HG02981 (cell line): ENCODE measurements at regions not wholly inside any gene's neighbourhood (a gene's known extent, or its start where the extent isn't known, plus 50 kb on each side); places are given as distances from the start of the nearest gene placed in this dataset.

Experiments
- ATAC-seq: cut with Tn5 transposase; IDR thresholded peaks from one replicate; pipeline ENCODE4 v1.9.1; 2021; ENCODE audit warnings: mild to moderate bottlenecking, moderate library complexity; ENCODE audit not compliant: unreplicated experiment

DNA sequence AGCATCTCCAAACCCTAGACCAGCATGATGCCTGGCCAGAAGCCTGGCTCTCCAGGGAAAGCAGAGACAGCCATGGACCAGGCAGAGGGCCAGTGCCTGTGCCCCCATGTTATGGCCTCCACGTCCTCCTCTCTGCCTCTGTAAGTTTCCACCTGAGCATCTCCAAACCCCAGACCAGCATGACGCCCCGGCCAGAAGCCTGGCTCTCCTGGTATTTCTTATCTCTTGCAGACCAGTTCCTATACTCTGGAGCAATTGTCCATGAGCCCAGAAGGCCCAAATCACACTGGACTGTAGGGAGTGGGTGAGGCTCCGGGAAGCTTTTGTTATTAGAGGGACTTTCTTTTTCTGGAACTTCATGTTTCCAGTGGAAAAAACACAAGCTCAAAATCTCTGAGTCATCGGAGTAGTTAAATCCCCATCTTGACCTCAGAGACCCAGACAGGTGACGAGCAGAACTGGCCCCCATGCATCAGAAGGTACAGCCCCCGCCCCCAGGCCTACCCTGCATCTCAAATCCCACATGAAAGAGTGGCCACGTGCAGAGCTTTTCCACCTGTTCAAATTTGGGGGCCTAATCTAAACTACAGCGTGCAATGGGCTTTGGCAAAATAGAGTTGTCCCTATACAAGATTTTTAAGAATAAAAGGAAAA is 110.2 kb upstream of the FOXQ1 start:
- ATAC-seq = no peak

DNA sequence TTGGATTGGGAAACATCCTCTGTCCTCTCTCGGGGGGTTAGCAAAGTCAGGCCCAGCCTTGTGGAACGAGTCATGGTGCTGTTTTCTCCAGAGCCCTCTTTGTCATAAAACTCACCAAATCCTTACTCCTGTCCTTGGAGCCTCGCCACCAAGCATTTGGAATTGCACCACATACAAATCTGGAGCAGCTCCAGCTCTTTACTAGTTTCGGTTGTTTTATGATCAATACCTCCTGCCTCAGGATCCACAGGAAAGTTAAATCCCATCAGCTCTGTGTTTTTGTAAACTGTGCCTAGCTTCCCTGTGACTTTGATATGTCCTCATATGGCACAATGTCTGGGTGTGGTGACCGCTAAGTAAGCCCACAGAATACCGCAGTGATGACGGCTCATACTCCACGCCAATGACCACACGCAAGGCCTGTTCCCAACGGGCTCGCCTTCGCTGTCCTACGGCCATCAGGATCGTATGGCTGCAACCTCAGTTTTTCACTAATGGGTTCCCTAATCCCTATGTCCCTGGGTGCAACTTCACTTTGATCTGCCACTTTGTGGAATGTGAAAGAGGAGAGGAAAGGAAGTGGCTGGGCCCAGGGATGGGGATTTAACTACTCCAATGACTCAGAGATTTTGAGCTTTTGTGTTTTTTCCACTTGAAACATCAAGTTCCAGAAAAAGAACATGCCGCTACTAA is 111.3 kb upstream of the FOXQ1 start:
- no peak for ATAC-seq

DNA sequence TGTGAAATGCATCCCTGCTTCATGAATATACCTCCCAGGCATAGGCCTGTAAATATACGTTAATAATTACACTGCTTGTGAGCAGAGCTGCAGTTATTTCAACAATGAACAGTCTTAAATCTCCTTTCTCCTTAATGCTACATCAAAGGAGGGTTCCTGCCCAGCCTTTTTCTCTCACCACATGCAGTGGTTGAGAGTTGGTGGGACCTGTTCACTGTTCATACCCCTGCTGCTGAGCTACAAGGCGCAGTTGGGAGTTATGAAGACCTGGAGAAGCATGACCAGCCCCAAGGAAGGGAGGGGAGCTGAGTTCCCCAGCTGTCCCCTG is 111.9 kb upstream of the FOXQ1 start:
- ATAC-seq = no peak

DNA sequence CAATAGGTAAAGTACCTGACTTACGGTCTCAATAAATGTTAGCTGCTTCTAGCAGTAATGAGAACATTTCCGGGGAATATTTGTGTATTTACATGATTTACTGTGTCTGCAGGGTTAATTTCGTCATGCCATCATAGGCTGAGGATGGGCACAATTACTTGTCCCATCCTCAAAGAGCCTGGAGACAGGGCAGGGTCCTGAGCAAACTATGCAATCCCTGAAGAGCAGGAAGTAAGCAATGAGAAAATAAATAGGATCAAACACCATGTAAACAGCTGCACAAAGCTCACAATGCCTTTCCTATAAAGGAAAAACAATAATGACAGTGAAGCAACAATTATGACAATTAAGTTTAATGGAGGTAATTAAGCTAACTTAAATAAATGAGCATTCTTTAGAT is 114.6 kb upstream of the FOXQ1 start:
- no peak for ATAC-seq

DNA sequence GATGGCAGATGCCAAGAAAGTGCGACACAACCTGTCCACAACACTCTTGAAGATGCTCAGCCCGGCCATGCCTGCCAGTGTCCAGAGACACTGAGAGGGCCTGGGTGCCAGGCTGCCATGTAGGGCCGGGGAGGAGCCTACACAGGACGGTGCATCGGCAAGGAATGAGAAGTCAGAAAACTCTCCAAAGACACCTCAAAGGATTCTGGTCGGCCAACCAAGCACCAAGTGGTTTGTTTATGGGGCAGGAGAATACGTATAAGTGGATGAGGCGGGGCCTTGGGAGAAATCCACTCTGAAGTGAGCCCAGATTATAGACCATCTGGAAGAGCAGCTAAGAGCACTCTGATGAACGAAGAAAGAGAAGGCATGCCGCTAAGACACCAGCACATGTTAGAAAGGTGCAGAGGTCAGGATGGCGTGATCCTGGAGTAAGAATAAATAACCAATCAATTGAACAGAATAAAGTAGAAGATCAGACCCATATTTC is 120.7 kb upstream of the FOXQ1 start:
- ATAC-seq = no peak

DNA sequence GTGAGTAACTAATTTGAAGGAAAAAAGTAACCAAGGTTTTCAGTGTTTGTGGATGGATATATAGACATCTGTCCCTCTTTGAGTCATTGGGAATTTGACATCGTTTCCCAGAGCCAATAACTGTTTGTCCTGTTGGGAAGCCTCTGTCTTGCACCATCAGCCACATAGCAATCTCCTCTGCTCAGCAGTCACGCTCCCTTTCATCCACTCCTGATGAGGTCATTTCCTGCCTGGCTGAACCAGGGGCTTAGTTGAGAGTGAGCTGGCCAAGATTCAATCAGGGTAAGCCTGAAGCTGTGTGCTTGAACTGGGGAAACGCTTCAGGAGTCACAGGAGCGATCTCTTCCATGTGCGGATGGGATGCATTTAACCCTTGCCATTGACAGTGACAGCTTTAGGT is 121.5 kb upstream of the FOXQ1 start:
- no peak for ATAC-seq

DNA sequence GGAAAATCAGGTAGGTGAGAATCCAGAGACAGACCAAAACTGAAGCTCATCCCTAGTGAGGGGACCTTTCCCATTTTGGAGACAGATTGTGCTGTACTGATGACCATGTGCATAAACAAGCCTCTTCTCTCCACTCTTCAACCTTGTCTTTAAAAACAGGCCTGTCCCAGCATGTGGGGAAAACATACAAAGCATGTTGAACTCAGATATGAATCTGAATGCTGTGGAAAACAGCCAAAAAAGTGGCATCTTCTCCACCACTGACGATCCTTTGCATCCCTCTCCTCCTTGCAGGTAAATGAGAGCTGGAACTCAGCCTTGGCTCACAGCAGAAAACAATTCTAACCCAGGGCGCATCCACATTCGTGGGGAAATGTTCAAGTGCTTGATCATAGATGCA is 123.7 kb upstream of the FOXQ1 start:
- no peak for ATAC-seq

DNA sequence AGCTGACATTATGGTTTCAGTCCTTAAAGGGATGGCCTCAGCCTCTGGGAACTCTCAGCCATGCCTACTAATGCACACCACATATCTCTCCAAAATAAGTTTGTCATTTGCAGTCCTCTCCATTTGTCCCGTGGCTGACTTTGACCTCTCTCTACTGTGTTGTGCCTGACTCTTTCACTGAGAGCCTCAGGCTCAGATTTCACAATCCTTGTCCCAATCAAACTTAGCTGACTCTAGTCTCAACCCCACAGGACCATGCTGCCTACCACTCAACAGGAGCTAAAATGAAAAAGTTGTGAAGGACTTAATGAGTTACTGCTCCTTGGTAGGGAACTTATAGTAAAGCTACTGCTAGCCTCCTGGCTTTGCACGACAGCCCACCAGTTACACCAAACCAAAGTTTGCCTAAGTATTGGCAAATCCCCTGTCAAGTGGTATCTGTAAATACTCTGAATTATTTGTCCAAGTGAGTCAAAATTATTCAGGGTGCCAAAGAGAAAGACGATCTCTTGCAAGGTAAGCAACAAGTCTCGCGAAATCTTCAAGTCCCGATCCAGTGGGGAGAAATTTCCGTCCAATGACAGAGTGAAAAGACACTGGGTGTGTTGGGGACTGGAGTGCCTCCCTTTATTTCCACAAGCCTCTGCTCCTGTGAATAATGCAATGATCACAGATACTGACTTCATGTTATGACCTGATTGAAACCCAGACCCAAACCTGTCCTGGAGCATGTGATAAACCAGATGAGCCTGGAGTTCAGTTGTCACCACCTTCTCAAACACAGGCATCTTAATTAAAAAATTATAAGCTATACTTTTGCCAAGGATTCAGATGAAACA is 124.4 kb upstream of the FOXQ1 start:
- ATAC-seq = no peak

DNA sequence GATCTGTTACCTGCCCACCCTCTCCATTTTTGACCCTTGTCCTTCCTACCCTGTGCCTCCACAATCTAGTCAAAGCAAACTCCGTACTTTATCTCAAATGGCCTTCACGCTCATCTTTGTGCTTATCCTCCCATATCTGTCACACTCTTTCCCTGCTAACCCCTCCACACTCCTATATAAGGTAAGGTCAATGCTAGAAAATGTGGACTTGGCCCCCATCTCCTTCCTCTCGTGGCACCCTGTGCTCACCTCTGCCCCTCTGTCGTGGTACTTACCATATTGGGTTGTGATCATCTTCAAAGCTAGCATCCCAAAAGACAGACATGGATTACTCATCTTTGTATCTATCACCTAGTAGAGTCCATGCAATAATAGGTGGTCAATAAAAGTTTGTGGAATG is 127.6 kb upstream of the FOXQ1 start:
- ATAC-seq = no peak

DNA sequence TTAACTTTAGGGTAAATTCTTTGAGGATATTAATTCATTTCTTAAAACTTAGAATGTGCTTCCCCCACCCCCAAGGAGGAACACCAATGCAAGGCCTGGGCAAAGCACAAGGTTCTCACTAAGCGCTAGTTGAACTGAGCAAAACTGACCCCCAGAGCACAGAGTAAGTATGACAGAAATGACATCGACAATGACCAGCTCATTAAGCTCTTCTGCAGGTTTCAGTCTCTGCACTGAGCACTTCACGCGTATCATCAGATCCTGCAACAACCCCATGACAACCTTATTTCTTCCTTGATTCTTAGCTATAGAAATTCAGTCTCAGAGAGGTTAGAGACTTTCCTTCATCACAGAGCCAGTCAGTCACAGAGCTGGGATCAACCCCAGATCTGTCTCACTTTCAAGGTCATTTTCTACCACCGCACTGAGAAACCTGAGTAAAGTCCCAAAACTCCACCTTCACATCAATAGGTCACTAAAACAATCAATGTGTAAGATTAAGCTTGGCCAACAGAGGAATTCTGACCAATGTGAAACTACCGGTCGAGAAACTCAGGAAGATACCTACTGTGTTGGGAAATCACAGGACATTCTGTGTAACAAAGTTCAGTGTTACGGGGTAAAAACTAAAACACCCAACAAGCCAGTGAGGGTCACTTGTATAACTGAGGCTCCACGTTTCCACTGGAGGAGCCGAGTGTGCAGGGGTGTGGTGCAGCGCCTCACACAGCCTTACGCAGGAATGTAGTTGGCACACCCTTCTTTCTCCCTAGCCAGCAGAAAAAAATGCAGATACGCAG is 129.0 kb upstream of the FOXQ1 start:
- no peak for ATAC-seq

DNA sequence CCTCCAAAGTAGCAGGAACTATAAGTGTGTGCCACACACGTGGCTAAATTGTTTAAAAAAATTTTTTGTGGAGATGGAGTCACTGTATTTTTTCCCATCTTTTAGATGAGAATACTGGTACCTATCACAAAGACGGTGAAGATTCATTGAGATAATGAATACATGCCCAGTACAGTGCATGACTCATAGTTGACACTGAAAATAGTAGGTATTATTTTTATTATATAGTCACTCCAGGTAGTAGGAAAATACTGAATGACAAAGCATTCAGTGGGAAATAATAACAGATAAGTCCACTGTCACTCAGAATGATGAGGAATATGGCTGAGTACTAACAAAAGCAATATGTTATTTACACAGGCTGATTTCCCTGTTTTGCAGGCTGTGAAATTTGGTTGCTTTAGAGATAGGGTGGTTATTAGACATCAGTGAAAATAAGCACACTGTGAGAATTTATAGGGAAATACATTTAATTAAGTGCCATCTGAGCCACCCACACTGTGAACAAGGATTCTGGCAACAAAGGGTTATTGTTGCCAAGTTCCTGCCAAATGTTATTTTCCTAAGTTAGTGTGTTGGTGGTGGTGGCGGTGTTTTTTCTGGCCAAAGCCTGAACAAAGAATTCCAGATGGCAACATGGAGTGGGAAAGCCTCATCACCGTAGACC is 129.8 kb upstream of the FOXQ1 start:
- ATAC-seq = no peak

DNA sequence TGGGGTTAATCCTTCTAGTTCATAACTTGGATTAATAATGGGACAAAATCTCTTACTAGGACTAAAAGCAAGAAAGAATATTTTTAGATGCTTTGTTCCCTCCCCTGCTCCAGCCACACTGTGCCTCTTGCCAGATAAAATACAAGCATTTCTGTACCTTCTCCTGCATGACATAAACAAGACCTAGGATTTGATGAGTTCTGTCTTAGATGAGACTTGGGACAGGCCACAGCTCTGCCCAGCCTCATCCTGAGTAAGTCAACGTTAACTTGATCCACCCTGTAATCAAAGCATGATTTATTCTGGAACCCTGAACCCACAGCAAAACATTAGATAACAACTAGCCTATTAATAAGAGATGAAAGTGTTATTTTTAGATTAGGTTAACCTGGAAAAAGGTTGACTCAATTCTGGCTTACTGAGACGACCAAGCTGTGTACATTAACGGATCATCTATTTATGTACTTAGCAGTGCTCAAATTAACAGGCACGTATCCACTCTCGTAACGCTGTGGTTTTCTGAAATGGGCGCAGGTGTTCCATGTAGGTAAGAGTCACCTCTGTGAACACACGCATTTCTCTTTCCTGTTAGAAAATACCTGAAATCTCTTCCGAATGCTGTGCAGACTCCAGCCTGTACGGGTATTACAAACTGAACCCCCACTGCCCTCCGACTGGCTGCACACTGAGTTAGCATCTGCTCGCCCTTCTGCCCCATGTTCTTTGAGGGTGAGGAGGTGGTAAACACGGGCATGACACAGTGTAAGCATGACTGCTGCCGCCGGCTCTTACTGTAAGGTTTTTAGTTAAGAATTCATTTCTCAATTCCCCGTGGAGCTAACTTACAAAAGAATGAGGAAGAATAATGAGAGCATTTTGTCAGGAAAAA is 132.1 kb upstream of the FOXQ1 start:
- no peak for ATAC-seq

DNA sequence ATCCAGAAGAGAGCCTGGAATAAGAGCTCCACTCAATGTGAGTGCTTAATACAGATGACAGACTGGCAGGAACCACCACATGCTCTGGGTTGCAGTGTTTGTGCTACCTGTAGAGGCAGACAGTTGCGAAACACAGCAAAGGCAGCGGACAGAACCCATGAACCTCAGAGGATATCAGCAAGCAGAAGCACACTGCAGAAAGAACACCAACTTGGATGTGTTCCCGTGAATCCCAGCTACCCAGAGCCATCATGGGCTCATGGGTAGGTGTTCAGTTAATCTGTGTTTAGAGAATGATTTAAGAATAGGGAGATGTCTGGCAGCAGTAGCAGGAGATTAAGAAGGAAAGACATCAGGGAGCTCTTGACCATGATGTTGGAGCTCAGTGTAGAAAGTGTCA is 133.3 kb upstream of the FOXQ1 start:
- no peak for ATAC-seq

DNA sequence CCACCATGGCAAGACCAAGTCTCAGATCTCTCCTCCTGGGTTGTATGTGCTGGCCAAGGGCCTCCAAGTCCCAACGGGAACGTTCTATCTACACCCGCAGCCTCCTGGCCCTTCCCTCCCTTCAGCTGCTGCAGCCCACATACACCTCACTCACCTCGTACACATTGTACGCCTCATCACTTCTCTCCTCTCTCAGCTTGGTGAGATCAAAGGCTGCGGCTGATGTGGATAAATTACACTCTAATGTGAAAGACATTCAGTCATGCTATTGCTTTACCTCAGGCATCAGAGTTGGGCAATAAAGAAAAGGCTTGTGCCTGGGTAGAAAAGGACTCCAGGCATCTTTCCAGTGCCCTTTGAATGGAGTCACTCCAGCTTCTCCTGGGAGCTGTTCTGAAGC is 135.3 kb upstream of the FOXQ1 start:
- ATAC-seq = no peak

DNA sequence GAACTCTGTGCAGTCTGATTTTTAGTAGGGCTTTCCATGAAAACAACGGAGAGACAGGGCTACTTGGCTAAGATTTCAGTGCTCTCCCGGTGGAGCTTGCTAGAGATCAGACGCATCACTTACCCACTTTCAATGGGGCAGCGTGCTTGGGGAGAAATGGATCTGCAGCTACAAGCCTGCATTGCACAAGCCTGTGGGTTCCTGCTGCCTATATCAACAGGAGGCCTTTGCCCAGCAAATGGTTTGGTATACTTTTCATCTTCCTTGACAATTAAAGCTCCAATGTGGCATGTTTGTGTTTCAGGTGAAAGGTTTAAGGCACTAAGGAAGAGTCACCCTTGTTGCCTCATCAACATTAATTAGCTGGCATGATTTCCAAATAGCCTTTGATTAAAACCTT is 136.0 kb upstream of the FOXQ1 start:
- no peak for ATAC-seq

DNA sequence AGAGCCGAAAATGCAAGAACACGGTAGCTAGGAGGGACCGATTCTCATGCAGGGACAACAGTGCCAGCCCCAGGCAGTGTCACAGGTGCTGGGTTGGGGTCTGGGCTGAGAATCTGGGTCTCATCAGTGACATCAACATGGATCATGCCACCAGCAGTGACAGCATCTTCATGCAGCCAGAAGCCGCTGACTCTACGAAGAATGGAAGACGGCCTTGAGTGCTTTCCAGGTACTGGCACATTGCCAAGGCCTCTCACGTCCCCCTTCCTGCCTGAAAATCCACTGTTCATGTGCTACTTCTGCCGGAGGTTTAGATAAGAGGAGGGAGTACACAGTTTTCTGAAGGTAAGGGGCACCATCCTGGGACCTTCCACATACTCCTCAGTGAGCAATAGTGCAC is 141.1 kb upstream of the FOXQ1 start:
- ATAC-seq = no peak

DNA sequence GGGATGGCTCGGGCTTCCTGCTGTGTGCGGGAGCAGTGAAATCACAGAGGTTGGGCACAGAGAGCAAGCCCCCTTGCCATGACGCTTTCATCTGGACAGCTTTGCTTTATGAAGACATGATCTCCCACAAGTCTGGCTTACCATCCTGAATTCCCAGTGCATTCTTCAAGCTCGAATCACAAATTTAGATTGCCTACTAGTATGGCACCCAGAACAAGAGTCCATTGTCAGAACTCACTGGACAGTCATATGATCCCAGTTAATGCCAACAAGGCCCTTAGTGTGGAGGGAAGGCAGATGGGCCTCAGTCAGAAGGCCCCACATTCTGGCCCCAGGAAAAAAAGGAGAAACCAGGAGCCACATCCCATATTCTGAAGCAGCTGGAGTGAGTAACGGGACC is 147.3 kb upstream of the FOXQ1 start:
- ATAC-seq = no peak

DNA sequence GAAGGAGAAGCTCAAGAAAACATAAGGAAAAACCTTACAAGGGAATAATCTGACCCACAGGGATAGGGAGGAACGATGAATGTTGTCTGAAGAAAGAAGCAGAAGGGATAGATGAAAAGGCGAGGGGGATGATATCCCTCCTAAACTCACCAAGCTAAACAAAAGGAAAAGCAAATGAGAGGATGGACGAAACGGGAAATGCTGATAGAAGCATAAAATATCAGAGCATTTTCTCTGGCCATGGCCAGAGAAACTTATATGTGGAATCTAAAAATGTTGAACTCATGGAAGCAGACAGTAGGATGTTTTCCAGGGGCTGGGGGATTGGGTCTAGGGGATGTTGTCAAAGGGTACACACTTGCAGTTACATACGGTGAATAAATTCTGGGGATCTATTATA is 148.4 kb upstream of the FOXQ1 start:
- ATAC-seq = no peak

DNA sequence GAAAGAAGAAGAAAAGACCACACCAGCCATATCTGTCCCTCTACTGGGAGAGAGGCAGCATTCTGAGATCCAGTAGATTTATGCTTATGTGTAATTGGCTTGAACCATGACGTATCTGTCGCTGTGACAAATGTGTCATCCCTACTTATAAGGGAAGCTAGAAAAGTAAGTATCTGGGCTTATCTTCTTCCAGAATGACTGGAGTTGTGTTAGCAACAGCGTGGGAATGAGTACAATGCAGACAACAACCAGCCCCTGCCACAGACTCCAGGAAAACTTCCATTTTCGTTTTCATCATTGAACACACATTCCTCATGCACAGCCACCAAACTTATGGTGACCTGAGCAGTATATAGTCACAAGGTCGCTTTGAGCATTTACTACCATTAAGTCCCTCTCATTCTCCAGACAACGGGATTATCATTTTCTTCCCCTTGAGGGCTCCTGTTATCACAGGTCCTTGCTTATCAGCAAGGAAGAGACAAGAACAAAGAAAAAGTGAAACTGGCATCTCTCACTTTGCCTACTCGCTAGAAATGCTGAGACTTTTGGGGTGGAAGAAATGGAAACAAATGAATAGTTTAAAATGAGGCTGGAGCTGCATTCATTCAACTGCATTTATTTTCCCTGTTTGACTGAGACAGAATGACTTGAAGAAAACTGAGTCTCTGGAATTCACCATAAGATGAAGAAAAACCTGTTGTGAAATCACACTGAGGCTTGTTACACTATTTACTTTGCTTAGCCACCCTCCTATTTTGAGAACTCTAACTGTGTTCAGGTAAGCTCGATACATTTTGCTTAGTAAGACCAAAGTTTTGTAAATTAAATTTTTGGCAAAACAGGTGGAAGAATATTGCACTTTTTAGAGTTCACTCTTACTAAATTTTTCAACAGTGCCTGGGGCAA is 149.3 kb upstream of the FOXQ1 start:
- no peak for ATAC-seq
